GM12878 (cell line): ENCODE measurements at regions not wholly inside any gene's neighbourhood (a gene's known extent, or its start where the extent isn't known, plus 50 kb on each side); places are given as distances from the start of the nearest gene placed in this dataset.

Experiments used
- CTCF ChIP-seq, 3 experiments: IDR thresholded peaks in 2 of 3; conservative IDR thresholded peaks in 1 of 3; 2 replicates each; pipeline ENCODE4 v1.5.1; 2011; ENCODE audit warnings: low read depth in 3 of 3, low read length in 3 of 3, mild to moderate bottlenecking in 3 of 3, control low read depth in 2 of 3, moderate library complexity in 2 of 3, inconsistent platforms in 1 of 3, mixed read lengths in 1 of 3; ENCODE audit not compliant: control insufficient read depth in 2 of 3, insufficient read depth in 1 of 3; ENCODE audit errors: extremely low read depth in 1 of 3
- EGR1 ChIP-seq, 2 experiments: IDR thresholded peaks; 1 replicate in 1 of 2; 2 replicates in 1 of 2; pipeline ENCODE4 v1.6.1; 2011 to 2012; ENCODE audit warnings: low read depth in 2 of 2, low read length in 2 of 2, borderline replicate concordance in 1 of 2, mild to moderate bottlenecking in 1 of 2, moderate library complexity in 1 of 2
- GABPA ChIP-seq: IDR thresholded peaks from 2 replicates; pipeline ENCODE4 v1.6.1; 2014; ENCODE audit warnings: antibody characterized with exemption, low read depth, mild to moderate bottlenecking, inconsistent platforms
- RAD21 ChIP-seq: IDR thresholded peaks from 2 replicates; pipeline ENCODE4 v1.6.1; 2011; ENCODE audit warnings: mild to moderate bottlenecking, low read depth, low read length, moderate library complexity; ENCODE audit not compliant: insufficient read depth
- SMC3 ChIP-seq: IDR thresholded peaks from 2 replicates; pipeline ENCODE4 v1.6.1; 2011; ENCODE audit warnings: low read length, improper control_type of control experiment, borderline replicate concordance
- TAF1 ChIP-seq: IDR thresholded peaks from 2 replicates; pipeline ENCODE4 v1.6.1; 2011; ENCODE audit warnings: mild to moderate bottlenecking, low read depth, low read length, borderline replicate concordance

GRCh38 chr12:82054566-82054965 is 295.4 kb upstream of the PPFIA2 start:
- TF ChIP-seq EGR1 (IDR thresholded peaks at IDR 0.05; ENCODE audit: borderline replicate concordance in 1 of 2, low read depth in 2 of 2, low read length in 2 of 2) (no peak), RAD21 (no peak), CTCF (IDR thresholded peaks at IDR 0.05 in 2 of 3, conservative IDR thresholded peaks at IDR 0.05 in 1 of 3; ENCODE audit: control insufficient read depth in 2 of 3, extremely low read depth in 1 of 3, insufficient read depth in 1 of 3, low read depth in 3 of 3, low read length in 3 of 3) (no peak), TAF1 (no peak), GABPA (no peak), SMC3 (no peak)
